ENCODE measurements at regions not wholly inside any gene's neighbourhood (a gene's known extent, or its start where the extent isn't known, plus 50 kb on each side); places are given as distances from the start of the nearest gene placed in this dataset.

DNA sequence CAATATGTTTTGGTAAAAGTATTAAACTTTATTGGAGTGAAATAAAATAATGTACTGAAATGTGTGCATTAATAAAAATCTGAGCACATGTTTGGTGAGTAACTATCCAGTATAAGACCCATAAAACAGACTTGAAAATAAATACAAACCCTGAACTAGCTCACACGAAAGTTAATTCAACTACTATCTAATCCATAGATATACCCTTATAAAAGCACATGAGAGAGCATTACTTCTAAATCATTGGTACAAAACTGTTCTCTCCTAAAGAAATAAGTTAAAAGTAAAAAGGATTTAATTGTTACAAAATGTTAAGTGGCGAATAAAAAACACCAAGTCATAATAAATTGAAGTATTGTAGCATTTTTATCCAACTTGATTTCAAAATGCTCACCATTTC is 295.6 kb downstream of the PTPRC start:
- TF ChIP-seq, protein P1, sequence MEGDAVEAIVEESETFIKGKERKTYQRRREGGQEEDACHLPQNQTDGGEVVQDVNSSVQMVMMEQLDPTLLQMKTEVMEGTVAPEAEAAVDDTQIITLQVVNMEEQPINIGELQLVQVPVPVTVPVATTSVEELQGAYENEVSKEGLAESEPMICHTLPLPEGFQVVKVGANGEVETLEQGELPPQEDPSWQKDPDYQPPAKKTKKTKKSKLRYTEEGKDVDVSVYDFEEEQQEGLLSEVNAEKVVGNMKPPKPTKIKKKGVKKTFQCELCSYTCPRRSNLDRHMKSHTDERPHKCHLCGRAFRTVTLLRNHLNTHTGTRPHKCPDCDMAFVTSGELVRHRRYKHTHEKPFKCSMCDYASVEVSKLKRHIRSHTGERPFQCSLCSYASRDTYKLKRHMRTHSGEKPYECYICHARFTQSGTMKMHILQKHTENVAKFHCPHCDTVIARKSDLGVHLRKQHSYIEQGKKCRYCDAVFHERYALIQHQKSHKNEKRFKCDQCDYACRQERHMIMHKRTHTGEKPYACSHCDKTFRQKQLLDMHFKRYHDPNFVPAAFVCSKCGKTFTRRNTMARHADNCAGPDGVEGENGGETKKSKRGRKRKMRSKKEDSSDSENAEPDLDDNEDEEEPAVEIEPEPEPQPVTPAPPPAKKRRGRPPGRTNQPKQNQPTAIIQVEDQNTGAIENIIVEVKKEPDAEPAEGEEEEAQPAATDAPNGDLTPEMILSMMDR (conservative IDR thresholded peaks at IDR 0.05; ENCODE audit: low read depth, low read length), result no peak
- TF ChIP-seq EZH2 (IDR thresholded peaks at IDR 0.05; ENCODE audit: borderline replicate concordance, low read depth, low read length, poor library complexity, severe bottlenecking), result no peak

Data from A673 (cell line).